SK-N-SH (cell line): ENCODE measurements at regions not wholly inside any gene's neighbourhood (a gene's known extent, or its start where the extent isn't known, plus 50 kb on each side); places are given as distances from the start of the nearest gene placed in this dataset.
"Not testable (repeated sequence)": the region's sequence is repeated elsewhere in the genome, so short reads cannot be mapped to it uniquely, and the experiment has no call there.

Experiments
- CTCF ChIA-PET: fragments of 300-600, 350-600 bp; formaldehyde crosslinking; extraction: SDS; loops from one replicate; lab custom pipeline; 2021; lab: Yijun Ruan, JAX
- POLR2A ChIA-PET: fragments of 350-600 bp; sonication (Branson Sonifier 250); formaldehyde crosslinking; extraction: SDS; loops from one replicate; lab custom pipeline; 2020; ENCODE audit warnings: antibody characterized with exemption, inconsistent platforms; lab: Yijun Ruan, JAX
- DNase-seq: peaks from one replicate; pipeline ENCODE4 v3.0.0; 2012
- H2AFZ ChIP-seq: fragments of 200-600 bp; sonication (generic); 2 replicates; pipeline ENCODE4 v1.8.1; 2016; ENCODE audit warnings: antibody characterized with exemption, mild to moderate bottlenecking, low read depth
- H3F3A ChIP-seq: fragments of 200-600 bp; sonication (generic); replicated peaks from 2 replicates; pipeline ENCODE3; 2016; ENCODE audit warnings: antibody characterized with exemption, mild to moderate bottlenecking; ENCODE audit not compliant: insufficient read depth
- H3K27ac ChIP-seq, 2 experiments: fragments of 200-500 bp in 1 of 2; fragments of 200-600 bp in 1 of 2; sonication (Bioruptor generic) in 1 of 2; sonication (generic), shearing (Covaris generic) in 1 of 2; 2 replicates each; pipeline versions ENCODE4 v1.5.1 to v1.6.1; 2014 to 2016; ENCODE audit warnings: low read depth in 2 of 2, inconsistent platforms in 1 of 2, low read length in 1 of 2, mild to moderate bottlenecking in 1 of 2, mixed read lengths in 1 of 2
- H3K27me3 ChIP-seq: fragments of 200-600 bp; sonication (generic), shearing (Covaris generic); 2 replicates; pipeline ENCODE4 v1.6.1; 2016; ENCODE audit warnings: mixed run types; ENCODE audit not compliant: insufficient read depth
- H3K36me3 ChIP-seq, 2 experiments: fragments of 200-500 bp in 1 of 2; fragments of 200-600 bp in 1 of 2; sonication (Bioruptor generic) in 1 of 2; sonication (generic) in 1 of 2; replicated peaks in 1 of 2; 2 replicates each; pipeline versions ENCODE3 to v1.5.1; 2014 to 2016; ENCODE audit warnings: low read length in 1 of 2, mild to moderate bottlenecking in 1 of 2; ENCODE audit not compliant: insufficient read depth in 2 of 2, control insufficient read depth in 1 of 2
- H3K4me1 ChIP-seq, 2 experiments: fragments of 200-500 bp in 1 of 2; fragments of 200-600 bp in 1 of 2; sonication (Bioruptor generic) in 1 of 2; sonication (generic), shearing (Covaris generic) in 1 of 2; 2 replicates each; pipeline versions ENCODE4 v1.5.1 to v1.6.1; 2014 to 2016; ENCODE audit warnings: low read depth in 1 of 2, low read length in 1 of 2, mixed run types in 1 of 2; ENCODE audit not compliant: insufficient read depth in 2 of 2, control insufficient read depth in 1 of 2
- H3K4me2 ChIP-seq: fragments of 200-600 bp; sonication (generic), shearing (Covaris generic); 2 replicates; pipeline ENCODE4 v1.6.1; 2017; ENCODE audit warnings: mixed run types
- H3K4me3 ChIP-seq, 2 experiments: fragments of 200-500 bp in 1 of 2; fragments of 200-600 bp in 1 of 2; sonication (Bioruptor generic) in 1 of 2; sonication (generic), shearing (Covaris generic) in 1 of 2; 2 replicates each; pipeline versions ENCODE4 v1.5.1 to v1.8.1; 2014 to 2016; ENCODE audit warnings: low read depth in 2 of 2, inconsistent platforms in 1 of 2, low read length in 1 of 2, mild to moderate bottlenecking in 1 of 2, mixed read lengths in 1 of 2, moderate library complexity in 1 of 2
- H3K79me2 ChIP-seq: fragments of 200-600 bp; sonication (generic); 2 replicates; pipeline ENCODE4 v1.8.1; 2017; ENCODE audit warnings: mild to moderate bottlenecking; ENCODE audit not compliant: insufficient read depth
- H3K9ac ChIP-seq: fragments of 200-600 bp; sonication (generic); 2 replicates; pipeline ENCODE4 v1.6.1; 2017; ENCODE audit warnings: mixed run types
- H3K9me2 ChIP-seq: fragments of 200-600 bp; sonication (generic); 2 replicates; pipeline ENCODE4 v1.6.1; 2017; ENCODE audit warnings: mixed run types
- H3K9me3 ChIP-seq: fragments of 200-600 bp; sonication (generic); 2 replicates; pipeline ENCODE4 v1.6.1; 2017; ENCODE audit warnings: mixed run types, mild to moderate bottlenecking, moderate library complexity
- H4K20me1 ChIP-seq: fragments of 200-600 bp; sonication (generic); 2 replicates; pipeline ENCODE4 v1.6.1; 2017; ENCODE audit warnings: mild to moderate bottlenecking, mixed run types; ENCODE audit not compliant: insufficient read depth
- ELF1 ChIP-seq: IDR thresholded peaks from 2 replicates; pipeline ENCODE4 v1.4.0; 2012
- GABPA ChIP-seq: IDR thresholded peaks from 2 replicates; pipeline ENCODE4 v1.4.0; 2012; ENCODE audit warnings: low read depth, mild to moderate bottlenecking
- MXI1 ChIP-seq: IDR thresholded peaks from 2 replicates; pipeline ENCODE4 v1.6.1; 2012; ENCODE audit warnings: mild to moderate bottlenecking, low read depth, low read length, improper control_type of control experiment
- NRF1 ChIP-seq: IDR thresholded peaks from 2 replicates; pipeline ENCODE4 v1.6.1; 2012; ENCODE audit warnings: low read depth, mild to moderate bottlenecking, low read length
- RCOR1 ChIP-seq: fragments of 150-350 bp; IDR thresholded peaks from 2 replicates; pipeline ENCODE4 v1.6.1; 2017; ENCODE audit warnings: antibody characterized with exemption, low read length
- SIN3A ChIP-seq: IDR thresholded peaks from 2 replicates; pipeline ENCODE4 v1.6.1; 2012; ENCODE audit warnings: low read depth, mild to moderate bottlenecking, low read length, moderate library complexity, borderline replicate concordance
- TEAD4 ChIP-seq: IDR thresholded peaks from 2 replicates; pipeline ENCODE4 v1.4.0; 2012; ENCODE audit warnings: mild to moderate bottlenecking, borderline replicate concordance; ENCODE audit not compliant: insufficient read depth
- WGBS: methylation state at CpG from one replicate; pipeline ENCODE4 v1.1.6; 2017; ENCODE audit warnings: low lambda C conversion rate; 5-methylcytosine and 5-hydroxymethylcytosine counted together
- TF ChIP-seq, protein P1 (sequence below): IDR thresholded peaks from 2 replicates; pipeline ENCODE4 v1.4.0; 2012; ENCODE audit warnings: low read depth, borderline replicate concordance
- TF ChIP-seq, protein P2 (sequence below): fragments of 150-350 bp; IDR thresholded peaks from 2 replicates; pipeline ENCODE4 v1.6.1; 2017; ENCODE audit warnings: antibody characterized with exemption, low read length, low read depth, borderline replicate concordance
- TF ChIP-seq, protein P3 (sequence below): IDR thresholded peaks from 2 replicates; pipeline ENCODE4 v1.4.0; 2012; ENCODE audit warnings: low read depth, borderline replicate concordance

DNA sequence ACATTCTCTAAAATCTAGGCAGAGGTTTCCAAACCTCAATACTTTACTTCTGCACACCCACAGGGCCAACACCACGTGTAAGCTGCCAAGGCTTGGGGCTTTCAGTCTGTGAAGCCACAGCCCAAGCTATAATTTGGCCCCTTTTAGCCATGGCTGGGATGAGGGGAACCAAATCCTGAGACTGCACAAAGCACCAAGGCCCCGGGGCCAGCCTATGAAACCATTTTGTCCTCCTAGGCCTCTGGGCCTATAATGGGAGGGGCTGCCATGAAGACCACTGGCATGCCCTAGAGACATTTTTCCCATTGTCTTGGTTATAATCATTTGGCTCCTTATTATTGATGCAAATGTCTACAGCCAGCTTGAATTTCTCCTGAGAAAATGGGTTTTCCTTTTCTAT, 513.0 kb upstream of the ADGRB3 start:
- Histone ChIP-seq H3F3A (no peaks in the 10 kb centered on the region), H2AFZ (no peak overlapping the region), H3K4me2 (no peak overlapping the region), H3K36me3 (no peaks in the 10 kb centered on the region), H4K20me1 (no peaks in the 10 kb centered on the region), H3K9me2 (no peaks in the 10 kb centered on the region), H3K4me1 (no peaks in the 10 kb centered on the region), H3K79me2 (no peaks in the 10 kb centered on the region), H3K27ac (no peak overlapping the region), H3K9ac (no peak overlapping the region), H3K27me3 (no peaks in the 10 kb centered on the region), H3K4me3 (no peak overlapping the region; a peak in 1 of 4 replicates), H3K9me3 (no peaks in the 10 kb centered on the region)
- WGBS: 20% methylated on average over 2 of the region's 2 CpGs
- TF ChIP-seq SIN3A (no peak), MXI1 (no peak), RCOR1 (no peak), GABPA (no peak), ELF1 (no peak), TEAD4 (no peak), NRF1 (no peak)
- TF ChIP-seq, protein P1, sequence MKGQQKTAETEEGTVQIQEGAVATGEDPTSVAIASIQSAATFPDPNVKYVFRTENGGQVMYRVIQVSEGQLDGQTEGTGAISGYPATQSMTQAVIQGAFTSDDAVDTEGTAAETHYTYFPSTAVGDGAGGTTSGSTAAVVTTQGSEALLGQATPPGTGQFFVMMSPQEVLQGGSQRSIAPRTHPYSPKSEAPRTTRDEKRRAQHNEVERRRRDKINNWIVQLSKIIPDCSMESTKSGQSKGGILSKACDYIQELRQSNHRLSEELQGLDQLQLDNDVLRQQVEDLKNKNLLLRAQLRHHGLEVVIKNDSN: no peak
- TF ChIP-seq, protein P2, sequence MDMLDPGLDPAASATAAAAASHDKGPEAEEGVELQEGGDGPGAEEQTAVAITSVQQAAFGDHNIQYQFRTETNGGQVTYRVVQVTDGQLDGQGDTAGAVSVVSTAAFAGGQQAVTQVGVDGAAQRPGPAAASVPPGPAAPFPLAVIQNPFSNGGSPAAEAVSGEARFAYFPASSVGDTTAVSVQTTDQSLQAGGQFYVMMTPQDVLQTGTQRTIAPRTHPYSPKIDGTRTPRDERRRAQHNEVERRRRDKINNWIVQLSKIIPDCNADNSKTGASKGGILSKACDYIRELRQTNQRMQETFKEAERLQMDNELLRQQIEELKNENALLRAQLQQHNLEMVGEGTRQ: no peak
- TF ChIP-seq, protein P3, sequence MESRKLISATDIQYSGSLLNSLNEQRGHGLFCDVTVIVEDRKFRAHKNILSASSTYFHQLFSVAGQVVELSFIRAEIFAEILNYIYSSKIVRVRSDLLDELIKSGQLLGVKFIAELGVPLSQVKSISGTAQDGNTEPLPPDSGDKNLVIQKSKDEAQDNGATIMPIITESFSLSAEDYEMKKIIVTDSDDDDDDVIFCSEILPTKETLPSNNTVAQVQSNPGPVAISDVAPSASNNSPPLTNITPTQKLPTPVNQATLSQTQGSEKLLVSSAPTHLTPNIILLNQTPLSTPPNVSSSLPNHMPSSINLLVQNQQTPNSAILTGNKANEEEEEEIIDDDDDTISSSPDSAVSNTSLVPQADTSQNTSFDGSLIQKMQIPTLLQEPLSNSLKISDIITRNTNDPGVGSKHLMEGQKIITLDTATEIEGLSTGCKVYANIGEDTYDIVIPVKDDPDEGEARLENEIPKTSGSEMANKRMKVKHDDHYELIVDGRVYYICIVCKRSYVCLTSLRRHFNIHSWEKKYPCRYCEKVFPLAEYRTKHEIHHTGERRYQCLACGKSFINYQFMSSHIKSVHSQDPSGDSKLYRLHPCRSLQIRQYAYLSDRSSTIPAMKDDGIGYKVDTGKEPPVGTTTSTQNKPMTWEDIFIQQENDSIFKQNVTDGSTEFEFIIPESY: no peak
- no peak for DNase-seq
- ChIA-PET POLR2A (no interaction called here), CTCF (no interaction called here)

DNA sequence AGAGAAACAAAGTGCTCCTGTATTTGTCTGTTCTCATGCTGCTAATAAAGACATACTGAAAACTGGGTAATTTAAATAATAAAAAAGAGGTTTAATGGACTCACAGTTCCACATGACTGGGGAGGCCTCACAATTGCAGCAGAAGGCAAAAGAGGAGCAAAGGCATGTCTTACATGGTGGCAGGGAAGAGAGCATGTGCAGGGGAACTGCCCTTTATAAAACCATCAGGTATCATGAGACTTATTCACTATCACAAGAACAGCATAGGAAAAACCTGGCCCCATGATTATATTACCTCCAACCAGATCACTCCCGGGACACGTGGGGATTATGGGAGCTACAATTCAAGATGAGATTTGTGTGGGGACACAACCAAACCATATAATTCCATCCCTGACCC, 514.1 kb upstream of the ADGRB3 start:
- POLR2A ChIA-PET, CTCF ChIA-PET: not testable (repeated sequence)
- 34% methylated on average over 2 of the region's 2 CpGs for WGBS

More for the DNA sequence above, 514.1 kb upstream of the ADGRB3 start:
- H2AFZ ChIP-seq, H3K9me3 ChIP-seq, H3K4me3 ChIP-seq, H3K4me1 ChIP-seq, H3K27me3 ChIP-seq, DNase-seq, H3F3A ChIP-seq, H4K20me1 ChIP-seq, H3K9me2 ChIP-seq, H3K9ac ChIP-seq, H3K27ac ChIP-seq, H3K79me2 ChIP-seq, H3K4me2 ChIP-seq, H3K36me3 ChIP-seq: not testable (repeated sequence)
